A549 (cell line): ENCODE measurements at regions not wholly inside any gene's neighbourhood (a gene's known extent, or its start where the extent isn't known, plus 50 kb on each side); places are given as distances from the start of the nearest gene placed in this dataset.
"Not testable (repeated sequence)": the region's sequence is repeated elsewhere in the genome, so short reads cannot be mapped to it uniquely, and the experiment has no call there.

Source experiments
- ATAC-seq, 2 experiments: fragments of 200-7000 bp in 1 of 2; fragments of >200 bp in 1 of 2; cut with Nextera tagmentation in 1 of 2; cut with Tn5 transposase in 1 of 2; 3 replicates each; pipeline versions ENCODE4 v1.8.0 to v1.9.1; 2018 to 2020; ENCODE audit warnings: mild to moderate bottlenecking in 1 of 2, moderate library complexity in 1 of 2
- CTCF ChIA-PET: fragments of 300-600 bp; sonication (Branson Sonifier 250); formaldehyde crosslinking; extraction: SDS; loops from one replicate; lab custom pipeline; 2021; ENCODE audit warnings: antibody characterized with exemption, inconsistent platforms; lab: Yijun Ruan, JAX
- POLR2A ChIA-PET: fragments of 350-600 bp; formaldehyde crosslinking; extraction: SDS; loops from one replicate; lab custom pipeline; 2021; ENCODE audit warnings: antibody characterized with exemption, inconsistent platforms; lab: Yijun Ruan, JAX
- DNase-seq, 2 experiments: peaks; one replicate each; pipeline versions ENCODE4 v3.0.0 to v3.0.0-alpha.2; 2011 to 2016; ENCODE audit warnings: low read depth in 1 of 2, low spot score in 1 of 2
- FAIRE-seq: peaks from 2 replicates; lab custom pipeline; 2011; peaks lifted over from hg19 to GRCh38; lab: Jason Lieb, UNC
- H3K27ac ChIP-seq, 2 experiments: fragments of >200 bp; sonication (Bioruptor Twin); formaldehyde crosslinking; 3 replicates each; pipeline ENCODE4 v1.5.1; 2016 to 2017
- H3K4me1 ChIP-seq: fragments of >200 bp; sonication (Bioruptor Twin); formaldehyde crosslinking; 3 replicates; pipeline ENCODE4 v1.6.1; 2016
- H3K4me2 ChIP-seq: fragments of >200 bp; sonication (Bioruptor Twin); formaldehyde crosslinking; 3 replicates; pipeline ENCODE4 v1.6.1; 2016
- H3K4me3 ChIP-seq: fragments of >200 bp; sonication (Bioruptor Twin); formaldehyde crosslinking; 3 replicates; pipeline ENCODE4 v1.5.1; 2016
- H3K9me3 ChIP-seq: fragments of >200 bp; sonication (Bioruptor Twin); formaldehyde crosslinking; 3 replicates; pipeline ENCODE4 v1.6.1; 2016
- CBX8 ChIP-seq: fragments of 200-600 bp; sonication (generic); IDR thresholded peaks from 2 replicates; pipeline ENCODE4 v1.6.1; 2016
- CEBPB ChIP-seq, 2 experiments: fragments of >200 bp in 1 of 2; sonication (Bioruptor Twin) in 1 of 2; formaldehyde crosslinking in 1 of 2; IDR thresholded peaks; 2 replicates each; pipeline ENCODE4 v1.6.1; 2012 to 2016
- CHD2 ChIP-seq: fragments of 150-350 bp; IDR thresholded peaks from 2 replicates; pipeline ENCODE4 v1.6.1; 2014; ENCODE audit warnings: low read length; ENCODE audit not compliant: partially characterized antibody
- EHMT2 ChIP-seq: fragments of 200-600 bp; sonication (generic); IDR thresholded peaks from 2 replicates; pipeline ENCODE4 v1.6.1; 2016; ENCODE audit warnings: antibody characterized with exemption, low read depth, mild to moderate bottlenecking, moderate library complexity
- ESRRA ChIP-seq: fragments of 150-350 bp; IDR thresholded peaks from 2 replicates; pipeline ENCODE4 v1.6.1; 2014; ENCODE audit warnings: mild to moderate bottlenecking, low read length, borderline replicate concordance
- FOSB ChIP-seq: fragments of 250-450 bp; sonication (Bioruptor Pico); IDR thresholded peaks from 2 replicates; pipeline ENCODE4 v1.5.0; 2020; ENCODE audit warnings: mild to moderate bottlenecking, moderate library complexity
- GATA3 ChIP-seq: IDR thresholded peaks from 2 replicates; pipeline ENCODE4 v1.6.1; 2012; ENCODE audit warnings: borderline replicate concordance
- HEYL ChIP-seq: fragments of 250-450 bp; sonication (Bioruptor Pico); IDR thresholded peaks from 2 replicates; pipeline ENCODE4 v1.8.0; 2021; ENCODE audit warnings: mild to moderate bottlenecking, moderate library complexity
- HOXB13 ChIP-seq: fragments of 250-450 bp; sonication (Bioruptor Pico); IDR thresholded peaks from 2 replicates; pipeline ENCODE4 v1.5.0; 2020; ENCODE audit warnings: low read depth, mild to moderate bottlenecking, moderate library complexity
- JUN ChIP-seq, 2 experiments: fragments of >200 bp; sonication (Bioruptor Twin); formaldehyde crosslinking; IDR thresholded peaks; 2 replicates in 1 of 2; 3 replicates in 1 of 2; pipeline ENCODE4 v1.6.1; 2016 to 2017
- KDM1A ChIP-seq: fragments of 200-600 bp; sonication (generic); IDR thresholded peaks from 2 replicates; pipeline ENCODE4 v1.6.1; 2016; ENCODE audit warnings: low read depth, mild to moderate bottlenecking
- MAFK ChIP-seq: fragments of 450-650 bp; IDR thresholded peaks from 2 replicates; pipeline ENCODE4 v1.6.1; 2014; ENCODE audit not compliant: partially characterized antibody
- MYC ChIP-seq: IDR thresholded peaks from 2 replicates; pipeline ENCODE4 v1.6.1; 2012; ENCODE audit warnings: mild to moderate bottlenecking, inconsistent platforms, low read length, improper control_type of control experiment, borderline replicate concordance
- RFX5 ChIP-seq: fragments of 450-650 bp; IDR thresholded peaks from 2 replicates; pipeline ENCODE4 v1.7.1; 2014; ENCODE audit warnings: antibody characterized with exemption, mild to moderate bottlenecking, moderate library complexity
- RNF2 ChIP-seq: fragments of 200-600 bp; sonication (generic); IDR thresholded peaks from 2 replicates; pipeline ENCODE4 v1.6.1; 2016; ENCODE audit warnings: low read depth, mild to moderate bottlenecking, antibody characterized with exemption, moderate library complexity, borderline replicate concordance
- SMC3 ChIP-seq: fragments of >200 bp; sonication (Bioruptor Twin); formaldehyde crosslinking; IDR thresholded peaks from 3 replicates; pipeline ENCODE4 v1.6.1; 2018; ENCODE audit warnings: inconsistent platforms
- SREBF2 ChIP-seq: fragments of 450-650 bp; IDR thresholded peaks from 2 replicates; pipeline ENCODE4 v1.6.1; 2014; ENCODE audit warnings: mild to moderate bottlenecking, moderate library complexity
- WGBS: methylation state at CpG from one replicate; pipeline ENCODE4 v1.1.6; 2017; ENCODE audit errors: missing lambda C conversion rate; 5-methylcytosine and 5-hydroxymethylcytosine counted together
- TF ChIP-seq, protein P1 (sequence below): fragments of 250-450 bp; sonication (Bioruptor Pico); IDR thresholded peaks from 2 replicates; pipeline ENCODE4 v1.5.0; 2020; ENCODE audit warnings: low read depth, mild to moderate bottlenecking, moderate library complexity
- TF ChIP-seq, protein P2 (sequence below): IDR thresholded peaks from 2 replicates; pipeline ENCODE4 v1.6.1; 2012
- TF ChIP-seq, protein P3 (sequence below): fragments of 200-600 bp; sonication (generic); IDR thresholded peaks from 2 replicates; pipeline ENCODE4 v1.6.1; 2016; ENCODE audit warnings: antibody characterized with exemption, mild to moderate bottlenecking, moderate library complexity
- TF ChIP-seq, protein P4 (sequence below): fragments of 150-350 bp; IDR thresholded peaks from 2 replicates; pipeline ENCODE4 v1.6.1; 2014; ENCODE audit warnings: low read depth, mild to moderate bottlenecking, low read length

DNA sequence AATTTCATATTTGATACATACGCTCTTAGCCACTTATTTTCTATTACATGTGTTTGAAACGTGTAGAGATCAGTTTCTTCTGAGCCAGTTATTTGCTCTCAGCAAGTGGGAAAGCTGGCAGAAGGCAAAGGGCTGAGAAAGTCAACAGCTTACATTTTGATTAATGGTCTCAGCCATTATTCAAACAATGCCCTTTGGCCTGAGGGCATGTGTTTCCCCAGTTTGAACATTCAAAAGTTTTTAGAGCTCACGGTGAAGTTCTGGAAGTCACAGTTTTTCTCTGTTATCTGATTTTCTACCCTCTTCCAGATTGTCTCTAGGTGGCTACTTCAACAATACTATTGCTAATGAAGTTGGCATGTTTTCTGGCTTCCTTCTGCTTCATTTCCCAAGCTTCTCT, 591.8 kb upstream of the CPEB2 start (continued):
- TF ChIP-seq, protein P1, sequence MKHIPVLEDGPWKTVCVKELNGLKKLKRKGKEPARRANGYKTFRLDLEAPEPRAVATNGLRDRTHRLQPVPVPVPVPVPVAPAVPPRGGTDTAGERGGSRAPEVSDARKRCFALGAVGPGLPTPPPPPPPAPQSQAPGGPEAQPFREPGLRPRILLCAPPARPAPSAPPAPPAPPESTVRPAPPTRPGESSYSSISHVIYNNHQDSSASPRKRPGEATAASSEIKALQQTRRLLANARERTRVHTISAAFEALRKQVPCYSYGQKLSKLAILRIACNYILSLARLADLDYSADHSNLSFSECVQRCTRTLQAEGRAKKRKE: no peak

DNA sequence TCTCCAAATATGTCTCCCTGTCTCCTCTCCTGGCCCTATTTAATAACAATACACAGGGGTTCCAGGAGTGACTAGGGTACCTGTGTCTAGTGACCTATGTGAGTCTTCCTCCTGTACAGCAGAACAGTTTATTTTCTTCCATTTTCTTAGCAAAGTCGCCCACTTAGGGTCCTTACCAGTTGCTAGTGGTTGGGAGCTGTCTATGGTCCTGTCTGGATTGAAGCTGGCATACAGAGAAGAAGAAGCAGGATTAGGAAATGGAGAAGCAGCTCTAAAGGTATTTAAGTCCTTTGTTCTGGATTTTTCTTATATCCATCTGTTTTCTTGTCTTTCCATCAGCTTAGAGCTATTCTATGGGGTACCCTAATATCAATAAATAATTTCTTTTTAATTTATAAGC, 587.1 kb upstream of the CPEB2 start:
- no peak overlapping the region for H3K4me3 ChIP-seq
- CTCF ChIA-PET: no interaction called here
- TF ChIP-seq, protein P2, sequence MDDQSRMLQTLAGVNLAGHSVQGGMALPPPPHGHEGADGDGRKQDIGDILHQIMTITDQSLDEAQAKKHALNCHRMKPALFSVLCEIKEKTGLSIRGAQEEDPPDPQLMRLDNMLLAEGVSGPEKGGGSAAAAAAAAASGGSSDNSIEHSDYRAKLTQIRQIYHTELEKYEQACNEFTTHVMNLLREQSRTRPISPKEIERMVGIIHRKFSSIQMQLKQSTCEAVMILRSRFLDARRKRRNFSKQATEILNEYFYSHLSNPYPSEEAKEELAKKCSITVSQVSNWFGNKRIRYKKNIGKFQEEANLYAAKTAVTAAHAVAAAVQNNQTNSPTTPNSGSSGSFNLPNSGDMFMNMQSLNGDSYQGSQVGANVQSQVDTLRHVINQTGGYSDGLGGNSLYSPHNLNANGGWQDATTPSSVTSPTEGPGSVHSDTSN: no peak
- TF ChIP-seq, protein P3, sequence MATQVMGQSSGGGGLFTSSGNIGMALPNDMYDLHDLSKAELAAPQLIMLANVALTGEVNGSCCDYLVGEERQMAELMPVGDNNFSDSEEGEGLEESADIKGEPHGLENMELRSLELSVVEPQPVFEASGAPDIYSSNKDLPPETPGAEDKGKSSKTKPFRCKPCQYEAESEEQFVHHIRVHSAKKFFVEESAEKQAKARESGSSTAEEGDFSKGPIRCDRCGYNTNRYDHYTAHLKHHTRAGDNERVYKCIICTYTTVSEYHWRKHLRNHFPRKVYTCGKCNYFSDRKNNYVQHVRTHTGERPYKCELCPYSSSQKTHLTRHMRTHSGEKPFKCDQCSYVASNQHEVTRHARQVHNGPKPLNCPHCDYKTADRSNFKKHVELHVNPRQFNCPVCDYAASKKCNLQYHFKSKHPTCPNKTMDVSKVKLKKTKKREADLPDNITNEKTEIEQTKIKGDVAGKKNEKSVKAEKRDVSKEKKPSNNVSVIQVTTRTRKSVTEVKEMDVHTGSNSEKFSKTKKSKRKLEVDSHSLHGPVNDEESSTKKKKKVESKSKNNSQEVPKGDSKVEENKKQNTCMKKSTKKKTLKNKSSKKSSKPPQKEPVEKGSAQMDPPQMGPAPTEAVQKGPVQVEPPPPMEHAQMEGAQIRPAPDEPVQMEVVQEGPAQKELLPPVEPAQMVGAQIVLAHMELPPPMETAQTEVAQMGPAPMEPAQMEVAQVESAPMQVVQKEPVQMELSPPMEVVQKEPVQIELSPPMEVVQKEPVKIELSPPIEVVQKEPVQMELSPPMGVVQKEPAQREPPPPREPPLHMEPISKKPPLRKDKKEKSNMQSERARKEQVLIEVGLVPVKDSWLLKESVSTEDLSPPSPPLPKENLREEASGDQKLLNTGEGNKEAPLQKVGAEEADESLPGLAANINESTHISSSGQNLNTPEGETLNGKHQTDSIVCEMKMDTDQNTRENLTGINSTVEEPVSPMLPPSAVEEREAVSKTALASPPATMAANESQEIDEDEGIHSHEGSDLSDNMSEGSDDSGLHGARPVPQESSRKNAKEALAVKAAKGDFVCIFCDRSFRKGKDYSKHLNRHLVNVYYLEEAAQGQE: peak; percentile 87
- H3K4me1 ChIP-seq: peaks cover 6% of the 10 kb centered on the region; the same call in 1 of the 3 replicates
- ATAC-seq (no peak), FAIRE-seq (no peak), DNase-seq (peak in 1 of 2 experiments; percentile 6)
- H3K9me3 ChIP-seq: no peaks in the 10 kb centered on the region
- H3K4me2 ChIP-seq: no peak overlapping the region
- H3K27ac ChIP-seq: no peak overlapping the region
- 5% methylated on average over 1 of the region's 1 CpG for WGBS
- POLR2A ChIA-PET: no interaction called here

DNA sequence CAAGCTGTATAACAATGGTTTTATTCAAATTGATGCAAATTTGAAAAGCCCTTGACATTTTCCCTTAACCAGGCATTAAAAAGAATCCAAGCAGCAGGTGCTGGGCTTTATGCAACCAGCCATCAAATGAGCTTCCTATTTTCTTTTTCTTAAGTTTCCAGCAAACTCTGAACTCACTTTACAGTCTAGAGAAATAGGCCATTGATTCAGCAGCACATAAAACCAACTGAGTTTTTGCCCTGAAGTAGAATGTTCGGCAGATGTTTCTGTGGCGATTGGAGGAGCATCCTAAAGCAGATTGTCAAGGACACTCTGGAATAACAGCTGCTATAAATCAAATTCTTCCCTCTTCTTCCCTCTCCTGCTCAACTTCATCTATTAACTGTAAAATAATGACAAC, 582.8 kb upstream of the CPEB2 start:
- POLR2A ChIA-PET: no interaction called here
- CTCF ChIA-PET: no interaction called here
- Histone ChIP-seq H3K27ac (no peak overlapping the region), H3K4me3 (no peak overlapping the region), H3K4me2 (no peak overlapping the region), H3K4me1 (no peaks in the 10 kb centered on the region), H3K9me3 (no peaks in the 10 kb centered on the region)
- FAIRE-seq (no peak), DNase-seq (no peak), ATAC-seq (no peak)
- no peak for TF ChIP-seq ESRRA
- TF ChIP-seq HEYL (CRISPR knock-in tag): no peak
- 92% methylated on average over 2 of the region's 2 CpGs for WGBS

DNA sequence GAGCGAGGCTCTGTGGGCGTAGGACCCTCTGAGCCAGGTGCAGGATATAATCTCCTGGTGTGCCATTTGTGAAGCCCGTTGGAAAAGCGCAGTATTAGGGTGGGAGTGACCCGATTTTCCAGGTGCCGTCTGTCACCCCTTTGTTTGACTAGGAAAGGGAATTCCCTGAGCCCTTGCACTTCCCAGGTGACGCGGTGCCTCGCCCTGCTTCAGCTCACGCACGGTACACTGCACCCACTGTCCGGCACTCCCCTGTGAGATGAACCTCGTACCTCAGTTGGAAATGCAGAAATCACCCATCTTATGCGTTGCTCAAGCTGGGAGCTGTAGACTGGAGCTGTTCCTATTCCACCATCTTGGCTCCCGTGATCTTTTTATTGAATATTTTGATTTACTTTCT, 576.0 kb upstream of the CPEB2 start:
- H3K4me1 ChIP-seq, H3K4me3 ChIP-seq, ATAC-seq, POLR2A ChIA-PET, CTCF ChIA-PET, H3K27ac ChIP-seq, H3K9me3 ChIP-seq, DNase-seq, H3K4me2 ChIP-seq, FAIRE-seq: not testable (repeated sequence)
- 86% methylated on average over 13 of the region's 15 CpGs for WGBS

DNA sequence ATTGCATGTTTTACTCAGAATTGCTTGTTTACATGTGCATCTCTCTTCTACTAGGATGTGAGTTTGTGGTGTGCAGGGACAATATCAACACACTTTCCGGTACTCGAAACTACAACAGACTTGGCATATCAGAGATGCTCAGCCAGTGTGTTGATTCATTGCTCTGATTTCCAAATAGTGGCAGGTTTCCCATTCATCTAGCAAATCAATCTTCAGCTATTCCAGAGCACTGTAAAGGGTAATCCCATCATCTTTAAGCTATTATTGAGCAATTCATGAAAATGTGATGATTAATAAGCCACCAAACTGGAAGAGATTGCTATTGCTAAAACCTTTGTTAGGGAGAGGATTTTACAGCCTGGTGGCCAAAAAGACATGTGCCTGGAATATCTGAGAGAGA, 574.2 kb upstream of the CPEB2 start:
- FAIRE-seq (no peak), ATAC-seq (no peak)
- 71% methylated on average over 2 of the region's 2 CpGs for WGBS
- ChIA-PET CTCF (no interaction called here), POLR2A (no interaction called here)
- H3K4me2 ChIP-seq: no peak overlapping the region
- H3K9me3 ChIP-seq: no peaks in the 10 kb centered on the region
- H3K4me1 ChIP-seq: no peaks in the 10 kb centered on the region
- H3K4me3 ChIP-seq: no peak overlapping the region
- TF ChIP-seq SMC3 (no peak), SREBF2 (no peak), FOSB (CRISPR knock-in tag) (no peak), CEBPB (IDR thresholded peaks at IDR 0.05) (no peak), CBX8 (no peak), KDM1A (no peak), MYC (no peak), EHMT2 (no peak), JUN (IDR thresholded peaks at IDR 0.05) (no peak), HOXB13 (no peak), MAFK (no peak), CHD2 (no peak), GATA3 (no peak), RNF2 (no peak), RFX5 (no peak)
- TF ChIP-seq, protein P4, sequence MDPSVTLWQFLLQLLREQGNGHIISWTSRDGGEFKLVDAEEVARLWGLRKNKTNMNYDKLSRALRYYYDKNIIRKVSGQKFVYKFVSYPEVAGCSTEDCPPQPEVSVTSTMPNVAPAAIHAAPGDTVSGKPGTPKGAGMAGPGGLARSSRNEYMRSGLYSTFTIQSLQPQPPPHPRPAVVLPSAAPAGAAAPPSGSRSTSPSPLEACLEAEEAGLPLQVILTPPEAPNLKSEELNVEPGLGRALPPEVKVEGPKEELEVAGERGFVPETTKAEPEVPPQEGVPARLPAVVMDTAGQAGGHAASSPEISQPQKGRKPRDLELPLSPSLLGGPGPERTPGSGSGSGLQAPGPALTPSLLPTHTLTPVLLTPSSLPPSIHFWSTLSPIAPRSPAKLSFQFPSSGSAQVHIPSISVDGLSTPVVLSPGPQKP: no peak
- TF ChIP-seq, all 56 proteins: peak for 0
- no peak overlapping the region for H3K27ac ChIP-seq
- DNase-seq: no peak
